ENCODE measurements at regions not wholly inside any gene's neighbourhood (a gene's known extent, or its start where the extent isn't known, plus 50 kb on each side); places are given as distances from the start of the nearest gene placed in this dataset.

DNA sequence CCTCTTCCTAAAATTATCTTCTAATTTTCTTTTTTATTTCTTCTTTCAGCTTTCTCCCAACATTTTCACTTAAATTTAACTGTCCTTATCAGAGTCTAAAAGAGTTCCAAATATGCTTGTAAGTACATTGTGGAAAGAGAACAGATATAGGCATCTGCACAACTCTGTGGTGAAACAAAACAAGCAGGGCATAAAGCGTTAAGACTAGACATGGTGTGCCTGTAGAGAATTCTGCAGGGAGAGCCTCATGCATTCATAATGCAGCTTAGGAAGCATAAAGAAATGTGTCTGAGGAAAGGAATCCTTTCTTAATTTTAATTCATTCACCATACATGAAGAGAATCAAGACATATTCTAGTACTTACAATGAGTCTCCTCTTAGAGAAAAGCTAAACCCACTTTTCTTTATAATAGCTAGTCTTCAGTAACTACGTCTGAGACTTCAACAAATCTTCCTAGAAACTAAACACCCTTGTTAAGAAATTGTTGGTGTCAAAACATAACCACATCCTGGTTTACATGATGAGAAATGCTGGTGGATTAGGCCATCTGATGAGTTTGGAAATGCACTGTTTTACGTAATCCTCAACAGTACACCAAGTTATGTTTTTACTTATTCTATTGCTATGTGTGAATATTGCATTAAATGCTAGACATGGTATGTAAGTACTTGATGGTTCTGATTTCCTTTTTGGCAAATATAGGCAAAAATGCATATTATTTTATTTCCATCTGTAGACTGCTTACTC lies 307.8 kb upstream of the GIMD1 start:
- DNase-seq: no peak

DNA sequence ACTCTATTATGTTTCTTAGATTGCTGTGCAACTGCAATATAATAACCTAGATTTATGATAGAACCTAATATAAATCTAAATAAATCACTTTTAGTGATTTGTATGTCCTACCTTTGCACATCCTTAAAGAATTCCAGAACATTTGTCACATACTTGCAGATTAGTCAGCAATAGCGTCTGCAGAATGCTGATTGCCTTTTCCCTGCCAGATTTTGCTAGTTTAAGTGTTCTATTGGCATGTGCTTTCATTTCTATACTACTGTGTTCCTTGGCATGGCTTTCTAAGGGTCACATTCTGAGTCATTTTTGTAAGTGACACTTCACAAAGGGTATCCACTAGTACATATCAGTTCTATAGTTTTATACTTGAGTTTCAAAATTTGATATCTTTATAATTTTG lies 303.1 kb upstream of the GIMD1 start:
- DNase-seq: no peak

DNA sequence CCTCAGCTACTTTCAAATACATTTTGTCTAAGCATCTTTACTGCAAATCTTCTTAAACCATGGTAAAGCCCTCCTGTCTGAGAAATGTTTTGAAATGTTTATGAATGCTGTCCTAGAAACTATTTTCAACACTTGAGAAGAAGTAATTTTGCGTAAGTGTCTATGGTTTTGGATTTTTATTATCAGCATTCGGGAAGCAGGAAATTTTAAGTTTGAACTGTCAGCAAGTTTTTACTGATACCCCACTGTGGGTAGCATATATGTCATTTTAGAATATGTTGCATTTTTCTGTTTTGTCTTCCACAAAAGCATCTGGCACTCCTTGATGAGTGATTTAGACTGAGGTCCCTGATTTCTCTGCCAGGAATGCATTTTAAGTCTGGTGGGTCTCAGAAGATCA lies 302.4 kb upstream of the GIMD1 start:
- DNase-seq: no peak

DNA sequence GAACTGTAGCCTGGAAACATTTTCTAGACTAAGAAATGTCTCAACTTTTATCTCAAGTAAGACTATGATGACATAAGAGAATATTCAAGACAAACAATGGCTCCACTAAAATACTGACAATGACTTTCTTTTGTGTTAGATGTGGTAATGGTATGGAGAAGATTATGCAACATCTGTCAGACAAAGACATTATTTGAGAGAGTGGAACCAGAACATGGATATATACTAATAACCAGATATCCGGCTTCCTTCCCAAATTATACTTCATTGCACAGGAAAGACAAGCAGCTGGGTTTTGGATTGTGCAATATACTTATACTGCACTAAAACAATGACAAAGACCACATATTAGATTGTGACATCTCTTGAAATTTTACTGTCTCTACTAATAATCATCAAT lies 290.8 kb upstream of the GIMD1 start:
- DNase-seq: no peak

DNA sequence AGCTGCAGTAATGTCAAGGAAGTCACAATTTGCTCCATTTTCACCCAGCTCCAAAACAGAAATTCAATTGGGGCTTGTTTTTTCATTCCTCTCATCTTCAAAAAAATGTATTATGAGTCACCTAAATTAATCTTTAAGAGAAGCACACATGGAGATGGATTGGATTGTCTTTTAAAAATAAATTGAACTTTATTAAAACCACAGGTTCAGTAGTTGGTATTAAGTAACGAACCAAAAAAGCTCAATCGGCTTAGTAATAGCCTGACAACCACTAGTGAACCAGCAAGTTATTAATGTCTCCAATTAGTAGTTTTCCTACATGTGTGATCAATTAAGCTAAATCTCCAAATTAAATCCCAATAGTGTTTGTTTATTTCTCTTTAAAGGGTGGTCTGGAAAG lies 283.5 kb upstream of the GIMD1 start:
- DNase-seq: no peak

DNA sequence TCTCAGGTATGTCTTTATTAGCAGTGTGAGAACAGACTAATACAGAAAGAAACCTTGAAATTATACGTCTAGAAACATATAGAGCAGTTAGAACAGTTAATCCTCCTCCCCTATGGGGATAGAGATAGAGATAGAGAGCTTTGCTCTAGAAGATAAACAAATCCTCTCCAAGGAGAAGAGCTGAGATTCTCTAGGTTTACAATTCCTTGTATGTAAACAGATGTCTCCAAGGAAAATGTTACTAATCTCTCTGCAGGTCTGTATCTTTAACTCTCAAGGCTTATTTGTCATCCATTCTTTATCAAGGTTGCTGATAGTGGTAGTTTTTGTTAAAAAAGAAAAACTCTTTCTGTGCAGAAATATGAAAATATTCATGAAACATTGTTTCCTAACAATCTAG lies 282.1 kb upstream of the GIMD1 start:
- no peak for DNase-seq

DNA sequence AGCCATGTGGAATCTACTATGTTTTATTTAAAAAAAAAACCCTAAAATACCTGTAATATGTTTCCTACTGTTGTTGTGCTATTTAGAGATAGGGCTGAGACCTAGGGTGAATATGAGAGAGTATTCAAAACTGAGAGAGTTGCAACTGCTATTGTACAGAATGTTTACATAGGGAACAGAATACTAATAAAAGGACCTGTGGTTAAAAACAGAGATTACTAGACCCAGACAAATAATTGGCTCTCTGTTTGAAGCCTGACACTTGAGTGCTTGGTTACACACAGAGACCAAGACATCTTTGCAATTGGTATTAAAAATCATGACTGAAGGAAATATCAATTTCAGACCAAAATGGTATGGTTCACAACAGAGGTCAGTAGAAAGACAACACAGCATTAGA lies 278.9 kb upstream of the GIMD1 start:
- no peak for DNase-seq

DNA sequence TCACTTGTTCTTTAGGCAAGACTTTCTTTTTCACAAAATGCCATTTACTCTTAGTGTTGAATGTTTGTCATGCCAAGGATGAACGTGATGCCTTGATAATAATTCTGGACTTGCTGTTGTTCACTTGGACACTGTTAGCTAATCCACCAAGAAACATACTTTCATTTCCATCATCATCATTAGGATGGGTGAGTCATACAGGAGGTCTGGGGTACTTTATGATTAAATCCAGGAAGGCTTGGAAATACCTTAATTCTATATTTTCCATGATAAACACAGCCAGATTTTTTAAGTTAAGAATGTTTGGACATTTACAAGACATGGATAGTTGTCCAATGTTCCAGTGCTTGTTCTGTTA lies 260.7 kb upstream of the GIMD1 start:
- no peak for DNase-seq

DNA sequence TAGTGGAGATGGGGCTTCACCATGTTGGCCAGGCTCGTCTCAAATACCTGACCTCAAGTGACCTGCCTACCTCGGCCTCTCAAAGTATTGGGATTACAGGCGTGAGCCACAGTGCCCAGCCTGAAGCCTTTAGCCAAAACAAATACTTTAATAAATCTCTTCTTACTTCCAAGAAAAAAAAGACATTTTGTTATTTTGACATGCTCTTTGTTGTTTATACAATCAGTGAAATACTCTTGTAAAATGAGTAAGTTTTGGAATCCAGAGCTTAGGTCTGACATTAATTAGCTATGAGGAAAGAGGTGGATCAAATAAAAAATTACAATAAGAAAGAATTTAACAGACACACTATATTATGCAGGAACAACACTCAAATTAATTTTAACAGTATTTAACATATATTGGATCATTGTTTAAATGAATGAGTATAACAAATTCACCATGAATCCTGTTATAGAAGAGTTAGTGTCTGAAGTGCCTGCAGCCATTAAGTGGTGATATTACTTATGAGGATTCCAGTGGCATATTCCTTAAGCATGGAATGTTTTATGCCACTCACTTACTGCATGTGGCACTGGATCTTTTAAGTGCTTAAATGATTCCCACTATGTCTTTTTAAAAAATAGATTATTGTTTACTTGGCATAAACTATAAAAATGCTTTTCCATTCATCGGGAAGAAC lies 260.1 kb upstream of the GIMD1 start:
- DNase-seq: no peak

DNA sequence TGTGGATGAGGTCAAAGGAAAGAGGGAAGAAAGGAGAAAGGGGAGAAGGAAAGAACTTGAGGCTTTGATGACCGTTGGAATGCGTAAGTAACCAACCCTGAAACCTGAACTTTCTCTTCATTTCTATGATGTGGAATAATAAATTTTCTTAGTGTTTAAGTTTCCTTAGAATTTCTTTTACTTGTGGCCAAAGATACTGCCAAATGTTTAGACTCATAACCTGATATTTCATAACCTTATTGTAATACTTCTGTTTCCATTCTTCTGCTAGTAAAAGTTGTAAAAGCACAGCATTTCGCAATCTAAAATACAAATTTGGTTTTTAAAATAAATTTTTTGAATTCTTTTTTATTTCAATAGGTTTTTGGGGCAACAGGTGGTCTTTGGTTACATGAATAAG lies 258.5 kb upstream of the GIMD1 start:
- DNase-seq: no peak

DNA sequence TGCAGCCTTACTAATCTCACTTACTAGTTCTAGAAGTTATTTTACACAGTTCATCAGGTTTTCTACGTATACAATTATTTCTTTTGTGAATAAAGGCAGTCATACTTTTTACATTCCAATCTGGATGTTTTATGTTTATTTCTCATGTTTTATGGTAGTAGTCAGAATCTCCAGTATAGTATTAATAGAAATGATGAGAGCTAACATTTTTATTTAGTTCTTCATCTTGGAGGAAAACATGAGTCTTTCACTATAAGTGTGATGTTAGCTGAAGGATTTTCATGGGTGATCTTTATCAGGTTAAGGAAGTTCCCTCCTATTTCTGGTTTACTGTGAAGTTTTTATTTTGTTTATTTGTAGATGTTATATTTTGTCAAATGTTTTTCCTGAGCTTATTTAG lies 256.1 kb upstream of the GIMD1 start:
- DNase-seq: no peak

DNA sequence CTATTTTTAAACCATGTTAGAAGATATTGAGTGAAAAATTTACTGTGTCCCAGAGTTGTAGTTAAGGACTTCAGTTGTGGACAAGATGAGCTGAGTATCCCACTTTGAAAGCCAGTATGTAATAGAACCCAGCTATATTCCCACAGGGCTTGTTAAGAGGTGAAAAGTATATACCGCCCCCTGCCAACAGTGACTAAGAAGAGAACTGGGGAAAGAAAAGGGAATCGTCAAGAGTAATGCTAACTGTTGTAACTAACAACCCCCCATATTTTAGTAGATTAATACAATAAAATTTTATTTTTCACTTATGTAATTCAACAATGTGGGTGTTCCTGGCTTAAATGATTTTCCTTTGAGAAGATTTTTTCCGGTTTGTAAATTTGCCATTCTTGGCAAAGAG lies 250.4 kb upstream of the GIMD1 start:
- no peak for DNase-seq

DNA sequence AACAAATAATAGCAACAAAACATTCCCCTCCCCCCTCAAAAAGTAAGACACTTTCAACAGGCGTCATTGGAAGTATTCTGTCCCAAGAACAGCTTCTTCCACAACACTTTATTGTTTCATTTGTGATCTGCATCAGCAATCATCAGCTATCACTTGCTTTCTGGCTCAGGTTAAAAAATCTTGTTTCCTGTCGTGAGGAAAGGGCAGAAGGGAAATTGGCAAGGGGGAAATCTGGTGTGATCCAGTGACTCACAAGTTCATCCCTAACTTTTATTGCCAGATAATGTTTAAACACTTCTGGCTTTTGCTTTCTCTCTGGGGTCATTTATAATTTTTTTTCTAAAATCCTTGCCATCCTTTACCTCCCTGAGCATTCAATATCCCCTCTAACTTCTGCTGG lies 247.4 kb upstream of the GIMD1 start:
- no peak for DNase-seq

DNA sequence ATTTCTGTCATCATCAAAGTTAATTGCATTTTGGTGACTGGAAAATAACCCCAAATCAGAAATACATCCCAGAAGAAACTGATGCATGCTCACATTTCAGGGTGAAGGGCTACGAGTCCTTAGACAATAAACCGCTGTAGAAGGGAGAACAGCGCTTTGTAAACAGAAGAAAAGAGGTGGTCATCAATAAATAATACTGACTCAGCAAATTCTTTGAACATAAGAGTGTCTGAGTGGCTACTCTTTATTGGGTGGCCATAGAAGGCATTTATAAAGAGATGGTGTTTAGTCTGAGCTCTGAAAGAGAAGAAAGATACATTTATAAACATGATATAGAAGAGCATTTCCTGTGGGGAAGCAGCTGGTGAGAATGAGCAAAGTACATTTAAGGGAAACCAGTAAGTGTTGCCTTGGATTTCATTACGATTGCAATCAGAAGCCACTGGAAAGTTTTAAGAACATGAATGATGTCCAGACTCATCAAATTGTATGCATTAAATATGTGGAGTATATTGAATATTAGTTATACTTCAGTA lies 246.9 kb upstream of the GIMD1 start:
- DNase-seq: no peak

DNA sequence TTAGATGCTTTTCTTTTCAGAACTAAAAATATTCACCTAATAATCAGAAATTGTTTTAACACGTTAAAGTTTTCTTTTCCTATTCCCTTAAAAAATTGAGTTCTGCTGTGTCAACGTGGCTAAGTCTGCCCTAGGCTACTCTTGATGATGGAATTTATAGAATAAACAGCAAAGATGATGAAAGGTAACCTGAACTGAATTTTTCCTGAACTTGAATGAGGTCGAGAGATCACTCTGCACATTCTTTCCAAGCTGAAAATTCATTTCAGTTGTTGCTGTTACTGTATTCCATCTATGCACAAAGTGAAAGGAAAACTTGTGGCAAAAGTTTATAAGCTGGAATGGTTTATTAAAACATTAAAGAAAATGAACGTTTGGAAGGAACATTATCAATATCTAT lies 245.9 kb upstream of the GIMD1 start:
- DNase-seq: no peak

DNA sequence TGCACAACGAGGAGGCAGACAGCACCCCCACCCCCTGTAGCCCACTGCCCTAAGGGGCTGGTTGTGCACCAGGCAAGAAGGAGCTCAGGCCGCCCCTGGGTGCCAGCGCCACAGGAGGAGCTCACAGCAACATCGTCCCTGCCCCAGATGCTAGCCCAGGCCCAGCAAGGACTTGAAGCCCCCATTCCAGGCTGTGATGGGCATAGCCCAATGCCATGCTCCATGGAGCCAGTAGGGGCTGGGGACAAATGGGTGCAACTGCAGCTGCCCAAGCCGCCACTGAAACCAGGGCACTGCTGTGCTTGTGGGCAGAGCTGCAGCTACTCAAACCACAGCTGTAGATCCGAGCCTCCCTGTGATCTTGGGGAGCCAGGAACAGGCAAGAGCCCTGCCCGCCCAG lies 241.3 kb upstream of the GIMD1 start:
- no peak for DNase-seq

DNA sequence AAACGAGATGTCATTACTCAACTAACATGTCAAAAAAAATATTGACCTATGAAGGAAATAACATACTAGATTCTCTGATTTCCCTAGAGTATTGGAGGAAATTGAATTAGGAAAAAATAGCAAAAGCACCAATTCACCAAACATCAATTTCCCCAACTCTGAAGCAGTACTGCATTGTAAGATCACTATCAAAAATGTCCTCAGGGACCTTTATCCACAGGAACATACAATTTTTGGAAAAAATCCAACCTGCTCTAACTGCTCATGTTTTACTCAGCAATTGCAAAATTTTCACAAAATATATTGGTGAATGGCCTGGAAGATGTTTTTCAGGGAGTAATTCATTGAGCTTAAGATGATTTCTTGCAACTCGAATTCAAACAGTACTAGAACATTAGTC lies 239.0 kb upstream of the GIMD1 start:
- DNase-seq: no peak

DNA sequence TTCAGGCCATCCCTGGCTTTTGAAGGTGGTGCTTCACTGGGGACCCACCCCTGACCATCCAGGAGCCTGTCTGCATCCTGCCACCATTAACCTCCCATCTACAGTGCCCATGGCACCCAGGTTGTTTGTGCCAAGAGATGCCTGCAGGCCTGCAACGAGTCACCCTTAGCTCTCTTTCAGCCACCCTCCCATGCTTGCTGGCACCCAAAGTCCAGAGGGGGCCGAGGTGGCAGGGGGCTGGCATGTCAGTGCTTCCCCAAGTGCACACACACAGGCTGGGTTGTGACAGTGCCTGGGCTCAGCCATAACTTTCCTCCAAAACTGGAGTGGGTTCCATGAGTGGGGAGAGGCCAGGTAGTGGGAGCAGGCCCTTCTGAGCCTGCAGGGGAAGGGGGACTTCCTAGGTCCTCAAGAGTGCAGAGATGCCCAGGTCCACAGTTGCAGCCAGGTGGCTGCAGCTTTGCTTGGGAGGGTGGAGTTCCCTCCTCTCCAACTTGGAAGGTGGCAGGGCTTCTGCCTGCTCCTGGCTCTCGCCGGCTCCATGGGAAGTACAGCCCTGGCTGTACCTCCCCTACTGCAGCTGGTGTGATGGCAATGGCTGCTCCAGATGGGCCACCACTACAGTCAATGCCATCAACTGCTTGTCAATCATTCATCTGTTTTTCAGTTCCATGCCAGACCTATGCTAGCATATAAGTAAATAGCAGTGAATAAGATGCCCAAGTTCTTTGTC lies 235.9 kb upstream of the GIMD1 start:
- DNase-seq: no peak

DNA sequence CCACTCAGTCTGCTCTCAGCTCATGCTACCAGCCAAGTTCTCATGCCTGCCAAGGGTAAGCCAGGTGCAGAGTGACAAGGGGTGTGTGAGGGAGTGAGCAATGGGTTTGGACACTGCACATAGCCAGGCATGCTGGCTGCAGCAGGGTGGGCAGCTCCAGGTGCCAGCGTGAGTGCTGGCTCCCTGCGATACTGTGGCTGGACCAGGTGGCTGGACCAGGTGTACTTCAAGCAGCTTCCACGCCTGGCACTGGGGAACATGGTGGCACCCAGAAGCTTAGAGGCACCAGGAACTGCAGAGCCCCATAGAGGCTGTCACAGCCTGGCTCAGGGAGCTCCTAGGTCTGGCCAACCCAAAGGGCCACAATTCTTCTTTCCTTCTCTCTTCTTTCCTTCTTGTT lies 234.9 kb upstream of the GIMD1 start:
- DNase-seq: no peak

DNA sequence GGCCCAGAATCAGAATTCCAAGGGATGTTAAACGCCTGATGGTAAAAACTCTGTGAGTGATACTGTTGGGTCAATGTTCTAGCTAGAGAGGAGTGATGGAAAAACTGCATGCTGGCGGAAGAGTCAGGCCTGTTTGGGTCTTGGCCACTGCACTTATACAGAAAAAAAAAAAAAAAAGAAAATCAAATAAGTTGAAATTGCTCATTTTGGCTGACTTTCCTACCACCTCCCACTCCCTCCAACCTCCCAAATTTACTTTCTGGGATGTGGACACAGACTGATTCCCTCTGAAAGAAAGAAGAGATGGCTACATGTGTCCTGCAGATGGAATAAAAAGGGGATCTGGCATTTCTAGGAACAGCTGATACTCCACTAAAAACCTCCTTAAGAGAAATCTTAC lies 234.1 kb upstream of the GIMD1 start:
- DNase-seq: no peak

DNA sequence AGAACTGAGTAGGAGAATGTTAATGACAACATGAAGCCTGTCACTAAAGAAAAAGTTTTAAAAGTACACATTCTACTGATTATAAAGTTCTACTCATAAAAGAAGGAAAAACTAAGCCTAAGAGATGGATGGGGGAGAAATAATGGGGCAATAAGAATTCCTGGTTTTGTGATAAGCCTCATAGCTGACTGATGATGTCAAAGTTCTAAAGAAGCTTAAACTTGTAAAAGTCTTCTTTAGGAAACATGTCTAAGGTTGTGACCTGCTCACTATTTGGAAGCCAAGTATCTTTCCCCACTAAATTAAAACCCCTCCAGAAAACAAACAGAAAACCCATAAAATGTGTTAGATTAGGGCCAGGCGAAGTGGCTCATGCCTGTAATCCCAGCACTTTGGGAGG lies 232.9 kb upstream of the GIMD1 start:
- no peak for DNase-seq

DNA sequence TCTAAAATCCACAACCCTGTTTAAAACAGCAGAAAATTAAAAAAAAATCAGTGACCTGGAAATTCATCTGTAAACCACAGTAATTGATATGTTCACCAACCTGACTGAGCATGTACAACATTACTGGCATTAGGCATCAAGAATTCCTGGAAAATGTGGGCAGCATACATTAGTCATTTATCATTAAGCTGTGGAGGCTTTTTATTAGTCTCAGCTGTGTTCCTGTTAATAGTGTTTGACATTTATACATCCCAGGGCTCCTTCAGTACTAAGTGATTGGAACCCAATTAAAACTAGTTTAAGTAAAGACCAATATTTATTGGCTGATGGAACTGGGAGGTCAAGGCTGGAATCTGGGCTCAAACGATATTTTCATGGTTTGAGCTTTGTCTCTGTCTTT lies 227.3 kb upstream of the GIMD1 start:
- DNase-seq: no peak

DNA sequence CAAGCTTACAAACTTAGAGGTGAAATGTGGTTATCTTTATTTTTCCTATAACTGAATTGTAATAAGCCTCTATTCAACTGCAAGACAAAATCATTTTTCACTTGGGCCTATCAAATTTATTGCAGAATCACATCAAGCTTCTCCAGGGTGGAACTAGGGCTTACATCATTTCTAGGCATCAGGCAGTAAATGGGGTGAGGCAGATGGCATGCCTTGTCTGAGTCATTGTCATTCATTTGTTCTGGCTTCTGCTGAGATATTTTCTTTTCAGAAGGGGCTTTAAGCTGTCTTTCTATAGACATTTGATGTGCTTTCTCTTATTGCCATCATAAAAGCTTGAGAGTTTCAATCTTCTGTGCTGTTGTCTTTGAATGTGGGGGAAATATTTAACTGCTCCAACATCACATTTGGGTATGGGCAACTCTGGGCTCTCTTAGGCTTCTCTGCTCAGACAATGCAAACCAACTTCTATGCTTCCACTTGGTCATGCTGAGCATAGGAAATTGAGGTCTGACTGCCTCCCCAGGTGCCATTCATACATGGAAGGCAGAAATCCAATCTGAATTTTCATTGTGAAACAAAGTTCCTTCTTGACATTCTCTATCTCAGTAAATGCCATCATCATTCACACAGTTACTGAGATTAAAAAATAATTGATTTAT lies 225.8 kb upstream of the GIMD1 start:
- no peak for DNase-seq

DNA sequence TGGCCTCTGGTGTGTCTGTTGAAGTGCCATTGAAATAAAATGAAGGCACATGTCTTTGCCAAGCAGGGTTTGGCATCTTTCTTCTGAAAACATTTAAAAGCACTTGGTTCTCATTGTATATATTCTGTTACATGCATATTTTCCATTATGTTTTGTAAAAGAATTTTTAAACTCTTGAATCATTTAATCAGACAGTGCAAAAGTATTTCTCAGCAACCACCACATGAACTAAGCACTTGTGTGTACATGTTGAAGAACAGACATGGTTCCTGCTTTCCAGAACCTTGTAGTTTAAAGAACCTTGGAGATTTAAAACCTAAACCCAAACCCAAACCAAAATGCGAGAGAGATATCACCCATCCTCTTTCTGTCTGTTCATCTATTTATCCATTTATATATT lies 220.3 kb upstream of the GIMD1 start:
- DNase-seq: no peak
